ENCODE measurements at regions not wholly inside any gene's neighbourhood (a gene's known extent, or its start where the extent isn't known, plus 50 kb on each side); places are given as distances from the start of the nearest gene placed in this dataset.

DNA sequence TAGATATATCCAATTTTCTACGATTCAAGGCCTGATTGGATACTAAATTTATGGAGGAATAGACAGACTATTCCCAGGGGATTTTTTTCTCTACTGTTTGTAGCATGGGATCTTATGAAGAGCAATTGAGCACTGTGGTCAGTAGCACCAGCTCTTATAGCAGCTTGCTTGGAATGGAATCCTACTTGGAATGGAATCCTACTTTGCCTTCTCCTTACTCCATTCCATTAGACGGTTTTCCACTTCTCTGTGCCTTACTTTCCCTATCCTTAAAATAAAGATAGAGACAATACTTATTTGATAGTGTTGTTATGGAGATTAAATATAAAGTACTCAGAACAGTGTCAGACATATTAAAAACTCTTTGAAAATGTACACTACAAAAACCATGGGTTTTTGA lies 133.5 kb downstream of the BTC start:
- dilution Hi-C loops (cut with MboI; ENCODE audit: extremely low pct_ligation_motif_present, low sequenced_read_pairs), result no loop called here
- H3K27me3 ChIP-seq (ENCODE audit: control insufficient read depth, extremely low read depth, insufficient read depth, low read length), result no peaks in the 10 kb centered on the region
- peaks cover 39% of the 10 kb centered on the region for H3K4me1 ChIP-seq (ENCODE audit: control insufficient read depth, extremely low read depth, insufficient read depth, low read length)
- H3K27ac ChIP-seq (ENCODE audit: control insufficient read depth, insufficient read depth, low read length), result peak overlapping the region; percentile 79
- no peaks in the 10 kb centered on the region for H3K9me3 ChIP-seq (ENCODE audit: control insufficient read depth, low read depth, low read length)
- H3K4me2 ChIP-seq (ENCODE audit: control insufficient read depth, extremely low read depth, insufficient read depth, low read depth, low read length), result peak overlapping the region; percentile 17
- DNase-seq (ENCODE audit: low read depth, low spot score), result no peak
- H3K79me2 ChIP-seq (ENCODE audit: control insufficient read depth, insufficient read depth, low read length), result no peaks in the 10 kb centered on the region
- H3K9me1 ChIP-seq (ENCODE audit: control insufficient read depth, extremely low read depth, insufficient read depth, low read length), result no peaks in the 10 kb centered on the region
- H4K20me1 ChIP-seq (ENCODE audit: control insufficient read depth, extremely low read depth, insufficient read depth, low read length), result no peaks in the 10 kb centered on the region
- TF ChIP-seq EZH2 (IDR thresholded peaks at IDR 0.05; ENCODE audit: low read length), result no peak
- TF ChIP-seq, protein P1, sequence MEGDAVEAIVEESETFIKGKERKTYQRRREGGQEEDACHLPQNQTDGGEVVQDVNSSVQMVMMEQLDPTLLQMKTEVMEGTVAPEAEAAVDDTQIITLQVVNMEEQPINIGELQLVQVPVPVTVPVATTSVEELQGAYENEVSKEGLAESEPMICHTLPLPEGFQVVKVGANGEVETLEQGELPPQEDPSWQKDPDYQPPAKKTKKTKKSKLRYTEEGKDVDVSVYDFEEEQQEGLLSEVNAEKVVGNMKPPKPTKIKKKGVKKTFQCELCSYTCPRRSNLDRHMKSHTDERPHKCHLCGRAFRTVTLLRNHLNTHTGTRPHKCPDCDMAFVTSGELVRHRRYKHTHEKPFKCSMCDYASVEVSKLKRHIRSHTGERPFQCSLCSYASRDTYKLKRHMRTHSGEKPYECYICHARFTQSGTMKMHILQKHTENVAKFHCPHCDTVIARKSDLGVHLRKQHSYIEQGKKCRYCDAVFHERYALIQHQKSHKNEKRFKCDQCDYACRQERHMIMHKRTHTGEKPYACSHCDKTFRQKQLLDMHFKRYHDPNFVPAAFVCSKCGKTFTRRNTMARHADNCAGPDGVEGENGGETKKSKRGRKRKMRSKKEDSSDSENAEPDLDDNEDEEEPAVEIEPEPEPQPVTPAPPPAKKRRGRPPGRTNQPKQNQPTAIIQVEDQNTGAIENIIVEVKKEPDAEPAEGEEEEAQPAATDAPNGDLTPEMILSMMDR (optimal IDR thresholded peaks at IDR 0.05 in 1 of 3, IDR thresholded peaks at IDR 0.05 in 1 of 3, conservative IDR thresholded peaks at IDR 0.05 in 1 of 3; ENCODE audit: extremely low read depth in 1 of 3, insufficient read depth in 2 of 3, low read length in 3 of 3), result no peak
- peak overlapping the region; percentile 49 for H3K9ac ChIP-seq (ENCODE audit: control insufficient read depth, extremely low read depth, insufficient read depth, low read length)
- H3K4me3 ChIP-seq (ENCODE audit: control insufficient read depth in 2 of 3, extremely low read depth in 1 of 3, insufficient read depth in 2 of 3, low read depth in 1 of 3, low read length in 3 of 3), result no peak overlapping the region
- H3K36me3 ChIP-seq (ENCODE audit: control insufficient read depth in 2 of 2, extremely low read depth in 1 of 2, insufficient read depth in 2 of 2, low read length in 2 of 2), result no peaks in the 10 kb centered on the region
- H2AFZ ChIP-seq (ENCODE audit: control insufficient read depth, low read length), result no peak overlapping the region
- FAIRE-seq, result peak; percentile 17

DNA sequence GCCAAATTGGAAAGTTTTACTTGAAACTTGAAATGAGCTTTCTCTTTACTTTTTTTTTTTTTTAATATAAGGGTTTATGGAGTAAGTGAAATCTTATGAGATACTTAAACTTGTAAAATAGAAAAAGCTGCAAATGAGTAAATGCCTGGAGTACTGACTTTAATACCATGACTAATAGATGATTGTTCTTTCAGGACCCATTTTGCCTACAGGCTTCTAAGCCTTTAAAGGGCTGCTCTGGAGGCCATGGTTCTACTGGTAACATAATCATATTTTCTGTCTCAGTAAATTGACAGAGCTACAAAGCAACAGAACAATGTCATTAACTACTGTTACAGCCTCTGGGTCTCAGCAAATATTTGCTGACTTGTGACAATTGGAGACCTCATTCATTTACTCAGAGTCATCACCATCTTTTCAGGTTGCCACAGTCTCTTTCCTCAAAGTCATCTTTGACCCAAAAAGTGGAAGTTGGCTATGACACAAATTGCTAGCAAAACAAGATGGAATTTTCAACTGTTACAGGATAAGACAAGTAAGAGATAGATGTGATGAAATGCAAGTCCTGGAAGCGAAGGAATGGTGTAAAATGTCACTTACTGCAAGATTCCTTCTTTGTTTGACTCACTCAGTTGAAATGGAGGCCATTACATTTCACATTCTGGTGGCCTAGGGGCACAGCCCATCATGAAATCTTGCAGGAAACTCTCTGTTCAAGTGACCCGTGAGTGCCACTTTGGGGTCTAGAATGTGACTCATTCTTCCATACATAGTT lies 132.7 kb downstream of the BTC start:
- peak overlapping the region; percentile 49 for H3K9ac ChIP-seq (ENCODE audit: control insufficient read depth, extremely low read depth, insufficient read depth, low read length)
- no peaks in the 10 kb centered on the region for H3K9me1 ChIP-seq (ENCODE audit: control insufficient read depth, extremely low read depth, insufficient read depth, low read length)
- H3K27ac ChIP-seq (ENCODE audit: control insufficient read depth, insufficient read depth, low read length), result peak overlapping the region; percentile 79
- H3K4me1 ChIP-seq (ENCODE audit: control insufficient read depth, extremely low read depth, insufficient read depth, low read length), result peaks cover 36% of the 10 kb centered on the region
- H3K9me3 ChIP-seq (ENCODE audit: control insufficient read depth, low read depth, low read length), result no peaks in the 10 kb centered on the region
- no peaks in the 10 kb centered on the region for H4K20me1 ChIP-seq (ENCODE audit: control insufficient read depth, extremely low read depth, insufficient read depth, low read length)
- TF ChIP-seq, protein P1 (optimal IDR thresholded peaks at IDR 0.05 in 1 of 3, IDR thresholded peaks at IDR 0.05 in 1 of 3, conservative IDR thresholded peaks at IDR 0.05 in 1 of 3; ENCODE audit: extremely low read depth in 1 of 3, insufficient read depth in 2 of 3, low read length in 3 of 3), result no peak
- no peak for TF ChIP-seq EZH2 (IDR thresholded peaks at IDR 0.05; ENCODE audit: low read length)
- H2AFZ ChIP-seq (ENCODE audit: control insufficient read depth, low read length), result peak overlapping the region; percentile 66
- no peak overlapping the region for H3K4me3 ChIP-seq (ENCODE audit: control insufficient read depth in 2 of 3, extremely low read depth in 1 of 3, insufficient read depth in 2 of 3, low read depth in 1 of 3, low read length in 3 of 3)
- H3K79me2 ChIP-seq (ENCODE audit: control insufficient read depth, insufficient read depth, low read length), result no peaks in the 10 kb centered on the region
- peak; percentile 86 for FAIRE-seq
- dilution Hi-C loops (cut with MboI; ENCODE audit: extremely low pct_ligation_motif_present, low sequenced_read_pairs), result no loop called here
- peak; percentile 19 for DNase-seq (ENCODE audit: low read depth, low spot score)
- no peaks in the 10 kb centered on the region for H3K36me3 ChIP-seq (ENCODE audit: control insufficient read depth in 2 of 2, extremely low read depth in 1 of 2, insufficient read depth in 2 of 2, low read length in 2 of 2)
- H3K27me3 ChIP-seq (ENCODE audit: control insufficient read depth, extremely low read depth, insufficient read depth, low read length), result no peaks in the 10 kb centered on the region
- H3K4me2 ChIP-seq (ENCODE audit: control insufficient read depth, extremely low read depth, insufficient read depth, low read depth, low read length), result peak overlapping the region; percentile 31
